ENCODE measurements at regions not wholly inside any gene's neighbourhood (a gene's known extent, or its start where the extent isn't known, plus 50 kb on each side); places are given as distances from the start of the nearest gene placed in this dataset.

DNA sequence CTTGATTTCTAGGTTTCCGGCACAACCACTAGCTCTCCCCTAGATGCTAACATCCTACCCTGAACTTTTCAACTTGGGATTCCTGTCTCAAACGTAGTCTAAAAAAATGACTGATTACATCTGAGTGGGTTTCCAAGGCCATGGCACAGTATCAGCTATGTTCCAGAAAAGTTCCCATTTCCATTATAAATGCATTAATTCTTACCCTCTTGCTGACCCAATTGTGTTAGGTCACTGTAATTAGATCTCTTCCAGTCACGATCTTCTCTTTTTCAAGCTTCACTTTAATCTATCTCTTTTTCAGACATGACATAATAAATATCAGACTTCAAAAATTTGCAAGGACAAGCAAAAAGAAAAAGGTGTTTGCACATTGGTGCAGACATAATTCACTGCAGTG, 50.6 kb upstream of the PDE5A start:
- Histone ChIP-seq H3K4me1 (replicated peaks in 1 of 2; ENCODE audit: control insufficient read depth in 2 of 2, insufficient read depth in 2 of 2, low read length in 2 of 2) (no peaks in the 10 kb centered on the region), H3K27me3 (ENCODE audit: control insufficient read depth in 2 of 2, insufficient read depth in 2 of 2, low read length in 2 of 2) (no peaks in the 10 kb centered on the region), H3K79me2 (ENCODE audit: control insufficient read depth, insufficient read depth, low read length) (no peaks in the 10 kb centered on the region), H3K4me2 (ENCODE audit: insufficient read depth, low read length) (no peak overlapping the region), H3K9me1 (ENCODE audit: control insufficient read depth, insufficient read depth, low read length) (no peaks in the 10 kb centered on the region), H3K9ac (ENCODE audit: insufficient read depth in 1 of 2, low read depth in 2 of 2, low read length in 2 of 2) (no peak overlapping the region), H3K9me3 (replicated peaks; ENCODE audit: control insufficient read depth, insufficient read depth, low read depth, low read length) (no peaks in the 10 kb centered on the region), H2AFZ (ENCODE audit: low read depth, low read length) (no peak overlapping the region), H4K20me1 (replicated peaks; ENCODE audit: control insufficient read depth, insufficient read depth, low read length) (no peaks in the 10 kb centered on the region), H3K27ac (ENCODE audit: extremely low read depth, low read depth, low read length) (no peak overlapping the region), H3K4me3 (no peak overlapping the region), H3K36me3 (ENCODE audit: control insufficient read depth, insufficient read depth, low read length) (no peaks in the 10 kb centered on the region)
- POLR2A ChIA-PET: interaction anchor here (0.7 kb wide), 1 partner anchor 51 kb away, joined by 3 read pairs; the partner anchor contains the start of gene PDE5A
- CTCF ChIA-PET (ENCODE audit: low intra/inter-chr PET ratio): no interaction called here
- 0% methylated on average over 3 of the region's 3 CpGs for WGBS (ENCODE audit: insufficient coverage, low coverage, missing lambda C conversion rate)
- TF ChIP-seq ARID2 (IDR thresholded peaks at IDR 0.05) (no peak), MIER1 (IDR thresholded peaks at IDR 0.05; ENCODE audit: low read depth) (no peak), NFIX (CRISPR knock-in tag; IDR thresholded peaks at IDR 0.05; ENCODE audit: low read depth) (no peak), MNT (conservative IDR thresholded peaks at IDR 0.05) (no peak), ZBTB12 (CRISPR knock-in tag; IDR thresholded peaks at IDR 0.05) (no peak), DPF2 (IDR thresholded peaks at IDR 0.05) (no peak), DMBX1 (CRISPR knock-in tag; IDR thresholded peaks at IDR 0.05; ENCODE audit: borderline replicate concordance) (no peak), SMAD4 (CRISPR knock-in tag; conservative IDR thresholded peaks at IDR 0.05) (no peak), ZNF436 (CRISPR knock-in tag; IDR thresholded peaks at IDR 0.05) (no peak)
- DNase-seq (ENCODE audit: extremely low read depth in 1 of 4, low spot score in 3 of 4) (no peak), ATAC-seq (no peak), FAIRE-seq (no peak)
- no TSS peak for BruUV-seq (replicated peaks)
- intact Hi-C loops (cut with micrococcal nuclease): no loop called here
- in situ Hi-C loops (cut with MboI): no loop called here

All from K562 (cell line).